Natural killer cell treated with Interleukin-12 subunit alpha and Interleukin-12 subunit beta and Interleukin-15 and Interleukin-18, amount 100 ng/mL, for 72 hours (primary cell): ENCODE measurements at regions not wholly inside any gene's neighbourhood (a gene's known extent, or its start where the extent isn't known, plus 50 kb on each side); places are given as distances from the start of the nearest gene placed in this dataset.
A peak's percentile ranks its signal among the peaks of the same experiment; 100 is the strongest.

Source experiments
- ATAC-seq, 2 donors: fragments of 150-1000 bp; cut with Tn5 transposase in 1 of 2; sonication (Bioruptor Pico), chemical (Tn5 transposase) in 1 of 2; 2 replicates each; pipeline ENCODE4 v1.10.0; 2021
- DNase-seq: peaks from one replicate; pipeline ENCODE4 v3.0.0; 2022; ENCODE audit warnings: low spot score
- H3K27ac Mint-ChIP-seq, 2 donors: 1 replicate in 1 of 2; 2 replicates in 1 of 2; pipeline ENCODE4 v1.8.0; 2022; ENCODE audit warnings: mixed read lengths in 2 of 2, mild to moderate bottlenecking in 1 of 2, moderate library complexity in 1 of 2
- H3K27me3 Mint-ChIP-seq, 2 donors: 1 replicate in 1 of 2; 2 replicates in 1 of 2; pipeline ENCODE4 v1.8.0; 2022; ENCODE audit warnings: mixed read lengths in 2 of 2
- H3K36me3 Mint-ChIP-seq: one replicate; pipeline ENCODE4 v1.8.0; 2022; ENCODE audit warnings: mixed read lengths
- H3K4me1 Mint-ChIP-seq, 2 donors: 1 replicate in 1 of 2; 2 replicates in 1 of 2; pipeline ENCODE4 v1.8.0; 2022; ENCODE audit warnings: low read depth in 2 of 2, mixed read lengths in 2 of 2, mild to moderate bottlenecking in 1 of 2
- H3K4me3 Mint-ChIP-seq: one replicate; pipeline ENCODE4 v1.8.0; 2022; ENCODE audit warnings: mixed read lengths
- H3K9me3 Mint-ChIP-seq: 2 replicates; pipeline ENCODE4 v1.8.0; 2022; ENCODE audit warnings: mixed read lengths

GRCh38 chr2:111662771-111663470, 221.1 kb downstream of the ANAPC1 start:
- Mint-ChIP-seq H3K9me3 (no peaks in the 10 kb centered on the region), H3K36me3 (no peaks in the 10 kb centered on the region), H3K4me3 (peak overlapping the region; percentile 60), H3K27ac (no peak overlapping the region), H3K4me1 (peaks cover 0 to 19% of the 10 kb centered on the region in 2 donors), H3K27me3 (no peaks in the 10 kb centered on the region)
- DNase-seq (no peak), ATAC-seq (peak; percentile 60 to 89)

GRCh38 chr2:111663471-111664274, 220.3 kb downstream of the ANAPC1 start:
- no peaks in the 10 kb centered on the region for H3K9me3 Mint-ChIP-seq
- no peaks in the 10 kb centered on the region for H3K36me3 Mint-ChIP-seq
- no peak for ATAC-seq
- no peak overlapping the region for H3K27ac Mint-ChIP-seq
- no peak for DNase-seq
- no peaks in the 10 kb centered on the region for H3K27me3 Mint-ChIP-seq
- H3K4me3 Mint-ChIP-seq, result no peak overlapping the region
- peaks cover 0 to 19% of the 10 kb centered on the region in 2 donors for H3K4me1 Mint-ChIP-seq

- Mint-ChIP-seq H3K36me3 (no peaks in the 10 kb centered on the region), H3K4me3 (no peak overlapping the region), H3K9me3 (no peaks in the 10 kb centered on the region), H3K27me3 (no peaks in the 10 kb centered on the region), H3K27ac (no peak overlapping the region), H3K4me1 (peaks cover 0 to 19% of the 10 kb centered on the region in 2 donors)
- no peak for DNase-seq
- no peak for ATAC-seq
Observed at GRCh38 chr2:111664275-111664850, 219.6 kb downstream of the ANAPC1 start.

GRCh38 chr2:111665011-111665410, 219.0 kb downstream of the ANAPC1 start:
- no peak overlapping the region for H3K4me3 Mint-ChIP-seq
- no peaks in the 10 kb centered on the region for H3K27me3 Mint-ChIP-seq

GRCh38 chr2:111665551-111666116, 218.4 kb downstream of the ANAPC1 start:
- Mint-ChIP-seq H3K9me3 (no peaks in the 10 kb centered on the region), H3K4me3 (no peak overlapping the region), H3K4me1 (peaks cover 0 to 19% of the 10 kb centered on the region in 2 donors), H3K36me3 (no peaks in the 10 kb centered on the region), H3K27ac (no peak overlapping the region), H3K27me3 (no peaks in the 10 kb centered on the region)
- ATAC-seq, result no peak
- DNase-seq, result no peak

More at GRCh38 chr2:111665011-111665410, 219.0 kb downstream of the ANAPC1 start:
- no peaks in the 10 kb centered on the region for H3K9me3 Mint-ChIP-seq
- no peak for DNase-seq
- no peak for ATAC-seq
- no peaks in the 10 kb centered on the region for H3K36me3 Mint-ChIP-seq
- H3K4me1 Mint-ChIP-seq, result peaks cover 0 to 19% of the 10 kb centered on the region in 2 donors
- no peak overlapping the region for H3K27ac Mint-ChIP-seq

GRCh38 chr2:111666160-111666559, 217.8 kb downstream of the ANAPC1 start:
- no peak for DNase-seq
- H3K9me3 Mint-ChIP-seq, result no peaks in the 10 kb centered on the region
- peak; percentile 8 to 40 for ATAC-seq

GRCh38 chr2:111667001-111667400, 217.0 kb downstream of the ANAPC1 start:
- peaks cover 0 to 14% of the 10 kb centered on the region in 2 donors for H3K4me1 Mint-ChIP-seq
- DNase-seq, result no peak
- no peaks in the 10 kb centered on the region for H3K9me3 Mint-ChIP-seq

More at GRCh38 chr2:111666160-111666559, 217.8 kb downstream of the ANAPC1 start:
- Mint-ChIP-seq H3K36me3 (no peaks in the 10 kb centered on the region), H3K4me1 (peaks cover 0 to 19% of the 10 kb centered on the region in 2 donors), H3K27me3 (no peaks in the 10 kb centered on the region), H3K27ac (no peak overlapping the region), H3K4me3 (no peak overlapping the region)

GRCh38 chr2:111667542-111668273, 216.3 kb downstream of the ANAPC1 start:
- no peak for ATAC-seq

More at GRCh38 chr2:111667001-111667400, 217.0 kb downstream of the ANAPC1 start:
- no peaks in the 10 kb centered on the region for H3K27me3 Mint-ChIP-seq
- ATAC-seq, result no peak
- H3K27ac Mint-ChIP-seq, result no peak overlapping the region
- H3K36me3 Mint-ChIP-seq, result no peaks in the 10 kb centered on the region
- H3K4me3 Mint-ChIP-seq, result no peak overlapping the region

GRCh38 chr2:111668274-111668616, 215.7 kb downstream of the ANAPC1 start:
- no peaks in the 10 kb centered on the region for H3K9me3 Mint-ChIP-seq

More at GRCh38 chr2:111667542-111668273, 216.3 kb downstream of the ANAPC1 start:
- no peak for DNase-seq
- Mint-ChIP-seq H3K36me3 (no peaks in the 10 kb centered on the region), H3K9me3 (no peaks in the 10 kb centered on the region), H3K27ac (no peak overlapping the region), H3K27me3 (no peaks in the 10 kb centered on the region), H3K4me1 (peaks cover 0 to 7% of the 10 kb centered on the region in 2 donors), H3K4me3 (no peak overlapping the region)

GRCh38 chr2:111668741-111669140, 215.3 kb downstream of the ANAPC1 start:
- ATAC-seq, result no peak
- Mint-ChIP-seq H3K4me3 (no peak overlapping the region), H3K27me3 (no peaks in the 10 kb centered on the region), H3K4me1 (no peaks in the 10 kb centered on the region), H3K36me3 (no peaks in the 10 kb centered on the region), H3K27ac (no peak overlapping the region), H3K9me3 (no peaks in the 10 kb centered on the region)
- DNase-seq, result no peak

More at GRCh38 chr2:111668274-111668616, 215.7 kb downstream of the ANAPC1 start:
- no peak overlapping the region for H3K27ac Mint-ChIP-seq
- H3K36me3 Mint-ChIP-seq, result no peaks in the 10 kb centered on the region
- DNase-seq (no peak), ATAC-seq (no peak)
- no peaks in the 10 kb centered on the region for H3K27me3 Mint-ChIP-seq
- H3K4me1 Mint-ChIP-seq, result peaks cover 0 to 2% of the 10 kb centered on the region in 2 donors
- no peak overlapping the region for H3K4me3 Mint-ChIP-seq

GRCh38 chr2:111669928-111670695, 213.9 kb downstream of the ANAPC1 start:
- Mint-ChIP-seq H3K27ac (no peak overlapping the region), H3K4me1 (no peaks in the 10 kb centered on the region)
- no peak for DNase-seq

GRCh38 chr2:111670776-111671175, 213.2 kb downstream of the ANAPC1 start:
- no peak overlapping the region for H3K4me3 Mint-ChIP-seq
- ATAC-seq (peak in 1 of 2 donors; percentile 36), DNase-seq (no peak)
- H3K4me1 Mint-ChIP-seq, result no peaks in the 10 kb centered on the region
- no peaks in the 10 kb centered on the region for H3K27me3 Mint-ChIP-seq
- H3K27ac Mint-ChIP-seq, result no peak overlapping the region
- no peaks in the 10 kb centered on the region for H3K36me3 Mint-ChIP-seq
- no peaks in the 10 kb centered on the region for H3K9me3 Mint-ChIP-seq

More at GRCh38 chr2:111669928-111670695, 213.9 kb downstream of the ANAPC1 start:
- Mint-ChIP-seq H3K36me3 (no peaks in the 10 kb centered on the region), H3K9me3 (no peaks in the 10 kb centered on the region), H3K27me3 (no peaks in the 10 kb centered on the region), H3K4me3 (no peak overlapping the region)
- no peak for ATAC-seq
